A549 (cell line): ENCODE measurements at regions not wholly inside any gene's neighbourhood (a gene's known extent, or its start where the extent isn't known, plus 50 kb on each side); places are given as distances from the start of the nearest gene placed in this dataset.
"Not testable (repeated sequence)": the region's sequence is repeated elsewhere in the genome, so short reads cannot be mapped to it uniquely, and the experiment has no call there.

Experiments used
- CEBPB ChIP-seq, 2 experiments: fragments of >200 bp in 1 of 2; sonication (Bioruptor Twin) in 1 of 2; formaldehyde crosslinking in 1 of 2; IDR thresholded peaks; 2 replicates each; pipeline ENCODE4 v1.6.1; 2012 to 2016
- CHD2 ChIP-seq: fragments of 150-350 bp; IDR thresholded peaks from 2 replicates; pipeline ENCODE4 v1.6.1; 2014; ENCODE audit warnings: low read length; ENCODE audit not compliant: partially characterized antibody
- HOXA7 ChIP-seq: fragments of 250-450 bp; sonication (Bioruptor Pico); IDR thresholded peaks from 2 replicates; pipeline ENCODE4 v1.5.0; 2020; ENCODE audit warnings: mild to moderate bottlenecking, moderate library complexity
- KDM5A ChIP-seq: fragments of 200-600 bp; sonication (generic); IDR thresholded peaks from 2 replicates; pipeline ENCODE4 v1.6.1; 2016; ENCODE audit warnings: antibody characterized with exemption, mild to moderate bottlenecking
- PHF8 ChIP-seq: fragments of 200-600 bp; sonication (generic); IDR thresholded peaks from 2 replicates; pipeline ENCODE4 v1.6.1; 2016; ENCODE audit warnings: low read depth, mild to moderate bottlenecking, antibody characterized with exemption, moderate library complexity, borderline replicate concordance
- POLR2A ChIP-seq: IDR thresholded peaks from 2 replicates; pipeline ENCODE4 v1.6.1; 2012; ENCODE audit warnings: mild to moderate bottlenecking, low read length
- RAD21 ChIP-seq, 2 experiments: fragments of >200 bp in 1 of 2; sonication (Bioruptor Twin) in 1 of 2; formaldehyde crosslinking in 1 of 2; IDR thresholded peaks in 1 of 2; conservative IDR thresholded peaks in 1 of 2; 2 replicates in 1 of 2; 3 replicates in 1 of 2; pipeline ENCODE4 v1.6.1; 2012 to 2018; ENCODE audit warnings: inconsistent platforms in 1 of 2
- RCOR1 ChIP-seq: fragments of 150-350 bp; IDR thresholded peaks from 2 replicates; pipeline ENCODE4 v1.6.1; 2014; ENCODE audit warnings: antibody characterized with exemption, low read length, low read depth
- RFX5 ChIP-seq: fragments of 450-650 bp; IDR thresholded peaks from 2 replicates; pipeline ENCODE4 v1.7.1; 2014; ENCODE audit warnings: antibody characterized with exemption, mild to moderate bottlenecking, moderate library complexity
- TF ChIP-seq, protein P1 (sequence below): fragments of >200 bp; sonication (Bioruptor Twin); formaldehyde crosslinking; IDR thresholded peaks from 3 replicates; pipeline ENCODE4 v1.5.1; 2016
- TF ChIP-seq, protein P2 (sequence below): fragments of 150-350 bp; IDR thresholded peaks from 2 replicates; pipeline ENCODE4 v1.6.1; 2014; ENCODE audit warnings: low read depth, mild to moderate bottlenecking, low read length
- TF ChIP-seq, protein P3 (sequence below): fragments of 200-600 bp; sonication (generic); IDR thresholded peaks from 2 replicates; pipeline ENCODE4 v1.6.1; 2016; ENCODE audit warnings: antibody characterized with exemption, mild to moderate bottlenecking, moderate library complexity
- TF ChIP-seq, protein P4 (sequence below): fragments of >200 bp; sonication (Bioruptor Twin); formaldehyde crosslinking; IDR thresholded peaks from 3 replicates; pipeline ENCODE4 v1.6.1; 2016

DNA sequence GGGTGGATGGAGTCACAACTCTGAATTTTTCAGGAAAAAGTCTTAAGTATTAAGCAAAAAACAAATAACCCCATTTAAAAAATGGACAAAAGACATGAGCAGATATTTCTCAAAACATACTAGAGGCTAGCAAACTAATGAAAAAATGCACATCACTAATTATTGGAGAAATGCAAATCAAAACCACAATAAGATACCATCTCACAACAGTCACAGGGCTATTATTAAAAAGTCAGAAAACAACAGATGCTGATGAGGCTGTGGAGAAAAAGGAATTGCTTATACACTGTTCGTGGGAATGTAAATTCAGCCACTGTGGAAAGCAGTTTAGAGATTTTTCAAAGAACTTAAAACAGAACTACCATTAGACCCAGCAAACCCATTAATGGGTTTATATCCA, 125.4 kb upstream of the NBPF19 start:
- not testable (repeated sequence) for TF ChIP-seq POLR2A; RCOR1; KDM5A; PHF8; CEBPB (IDR thresholded peaks at IDR 0.05); RFX5; HOXA7 (CRISPR knock-in tag); CHD2; RAD21 (conservative IDR thresholded peaks at IDR 0.05 in 1 of 2, IDR thresholded peaks at IDR 0.05 in 1 of 2)
- TF ChIP-seq, protein P1, sequence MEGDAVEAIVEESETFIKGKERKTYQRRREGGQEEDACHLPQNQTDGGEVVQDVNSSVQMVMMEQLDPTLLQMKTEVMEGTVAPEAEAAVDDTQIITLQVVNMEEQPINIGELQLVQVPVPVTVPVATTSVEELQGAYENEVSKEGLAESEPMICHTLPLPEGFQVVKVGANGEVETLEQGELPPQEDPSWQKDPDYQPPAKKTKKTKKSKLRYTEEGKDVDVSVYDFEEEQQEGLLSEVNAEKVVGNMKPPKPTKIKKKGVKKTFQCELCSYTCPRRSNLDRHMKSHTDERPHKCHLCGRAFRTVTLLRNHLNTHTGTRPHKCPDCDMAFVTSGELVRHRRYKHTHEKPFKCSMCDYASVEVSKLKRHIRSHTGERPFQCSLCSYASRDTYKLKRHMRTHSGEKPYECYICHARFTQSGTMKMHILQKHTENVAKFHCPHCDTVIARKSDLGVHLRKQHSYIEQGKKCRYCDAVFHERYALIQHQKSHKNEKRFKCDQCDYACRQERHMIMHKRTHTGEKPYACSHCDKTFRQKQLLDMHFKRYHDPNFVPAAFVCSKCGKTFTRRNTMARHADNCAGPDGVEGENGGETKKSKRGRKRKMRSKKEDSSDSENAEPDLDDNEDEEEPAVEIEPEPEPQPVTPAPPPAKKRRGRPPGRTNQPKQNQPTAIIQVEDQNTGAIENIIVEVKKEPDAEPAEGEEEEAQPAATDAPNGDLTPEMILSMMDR: not testable (repeated sequence)
- TF ChIP-seq, protein P2, sequence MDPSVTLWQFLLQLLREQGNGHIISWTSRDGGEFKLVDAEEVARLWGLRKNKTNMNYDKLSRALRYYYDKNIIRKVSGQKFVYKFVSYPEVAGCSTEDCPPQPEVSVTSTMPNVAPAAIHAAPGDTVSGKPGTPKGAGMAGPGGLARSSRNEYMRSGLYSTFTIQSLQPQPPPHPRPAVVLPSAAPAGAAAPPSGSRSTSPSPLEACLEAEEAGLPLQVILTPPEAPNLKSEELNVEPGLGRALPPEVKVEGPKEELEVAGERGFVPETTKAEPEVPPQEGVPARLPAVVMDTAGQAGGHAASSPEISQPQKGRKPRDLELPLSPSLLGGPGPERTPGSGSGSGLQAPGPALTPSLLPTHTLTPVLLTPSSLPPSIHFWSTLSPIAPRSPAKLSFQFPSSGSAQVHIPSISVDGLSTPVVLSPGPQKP: not testable (repeated sequence)
- TF ChIP-seq, protein P3, sequence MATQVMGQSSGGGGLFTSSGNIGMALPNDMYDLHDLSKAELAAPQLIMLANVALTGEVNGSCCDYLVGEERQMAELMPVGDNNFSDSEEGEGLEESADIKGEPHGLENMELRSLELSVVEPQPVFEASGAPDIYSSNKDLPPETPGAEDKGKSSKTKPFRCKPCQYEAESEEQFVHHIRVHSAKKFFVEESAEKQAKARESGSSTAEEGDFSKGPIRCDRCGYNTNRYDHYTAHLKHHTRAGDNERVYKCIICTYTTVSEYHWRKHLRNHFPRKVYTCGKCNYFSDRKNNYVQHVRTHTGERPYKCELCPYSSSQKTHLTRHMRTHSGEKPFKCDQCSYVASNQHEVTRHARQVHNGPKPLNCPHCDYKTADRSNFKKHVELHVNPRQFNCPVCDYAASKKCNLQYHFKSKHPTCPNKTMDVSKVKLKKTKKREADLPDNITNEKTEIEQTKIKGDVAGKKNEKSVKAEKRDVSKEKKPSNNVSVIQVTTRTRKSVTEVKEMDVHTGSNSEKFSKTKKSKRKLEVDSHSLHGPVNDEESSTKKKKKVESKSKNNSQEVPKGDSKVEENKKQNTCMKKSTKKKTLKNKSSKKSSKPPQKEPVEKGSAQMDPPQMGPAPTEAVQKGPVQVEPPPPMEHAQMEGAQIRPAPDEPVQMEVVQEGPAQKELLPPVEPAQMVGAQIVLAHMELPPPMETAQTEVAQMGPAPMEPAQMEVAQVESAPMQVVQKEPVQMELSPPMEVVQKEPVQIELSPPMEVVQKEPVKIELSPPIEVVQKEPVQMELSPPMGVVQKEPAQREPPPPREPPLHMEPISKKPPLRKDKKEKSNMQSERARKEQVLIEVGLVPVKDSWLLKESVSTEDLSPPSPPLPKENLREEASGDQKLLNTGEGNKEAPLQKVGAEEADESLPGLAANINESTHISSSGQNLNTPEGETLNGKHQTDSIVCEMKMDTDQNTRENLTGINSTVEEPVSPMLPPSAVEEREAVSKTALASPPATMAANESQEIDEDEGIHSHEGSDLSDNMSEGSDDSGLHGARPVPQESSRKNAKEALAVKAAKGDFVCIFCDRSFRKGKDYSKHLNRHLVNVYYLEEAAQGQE: not testable (repeated sequence)
- TF ChIP-seq, protein P4, sequence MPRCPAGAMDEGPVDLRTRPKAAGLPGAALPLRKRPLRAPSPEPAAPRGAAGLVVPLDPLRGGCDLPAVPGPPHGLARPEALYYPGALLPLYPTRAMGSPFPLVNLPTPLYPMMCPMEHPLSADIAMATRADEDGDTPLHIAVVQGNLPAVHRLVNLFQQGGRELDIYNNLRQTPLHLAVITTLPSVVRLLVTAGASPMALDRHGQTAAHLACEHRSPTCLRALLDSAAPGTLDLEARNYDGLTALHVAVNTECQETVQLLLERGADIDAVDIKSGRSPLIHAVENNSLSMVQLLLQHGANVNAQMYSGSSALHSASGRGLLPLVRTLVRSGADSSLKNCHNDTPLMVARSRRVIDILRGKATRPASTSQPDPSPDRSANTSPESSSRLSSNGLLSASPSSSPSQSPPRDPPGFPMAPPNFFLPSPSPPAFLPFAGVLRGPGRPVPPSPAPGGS: not testable (repeated sequence)
